H9 (cell line): ENCODE measurements at regions not wholly inside any gene's neighbourhood (a gene's known extent, or its start where the extent isn't known, plus 50 kb on each side); places are given as distances from the start of the nearest gene placed in this dataset.

ENCODE experiments used
- DNase-seq: peaks from one replicate; pipeline ENCODE4 v3.0.0-alpha.2; 2017
- H2AFZ ChIP-seq: one replicate; pipeline ENCODE4 v1.6.1; 2013; ENCODE audit warnings: mild to moderate bottlenecking, low read length, control low read depth, moderate library complexity
- H2AK5ac ChIP-seq: 2 replicates; pipeline ENCODE4 v1.6.1; 2013; ENCODE audit warnings: low read length, control low read depth, mixed read lengths; ENCODE audit not compliant: insufficient read length
- H2BK120ac ChIP-seq: one replicate; pipeline ENCODE4 v1.6.1; 2013; ENCODE audit warnings: low read depth, mild to moderate bottlenecking, low read length, control low read depth, inconsistent platforms; ENCODE audit not compliant: poor library complexity, severe bottlenecking
- H2BK12ac ChIP-seq: 2 replicates; pipeline ENCODE4 v1.6.1; 2013; ENCODE audit warnings: low read length, control low read depth, mixed read lengths, low read depth; ENCODE audit not compliant: insufficient read length
- H2BK15ac ChIP-seq: 2 replicates; pipeline ENCODE4 v1.6.1; 2013; ENCODE audit warnings: low read depth, low read length, control low read depth
- H2BK20ac ChIP-seq: one replicate; pipeline ENCODE4 v1.6.1; 2013; ENCODE audit warnings: low read depth, mild to moderate bottlenecking, low read length, control low read depth, inconsistent platforms; ENCODE audit not compliant: poor library complexity, severe bottlenecking
- H2BK5ac ChIP-seq: 2 replicates; pipeline ENCODE4 v1.6.1; 2013; ENCODE audit warnings: low read length, control low read depth, mixed read lengths; ENCODE audit not compliant: insufficient read length
- H3K14ac ChIP-seq: 2 replicates; pipeline ENCODE4 v1.6.1; 2013; ENCODE audit warnings: low read length, control low read depth; ENCODE audit not compliant: insufficient read depth
- H3K18ac ChIP-seq: 2 replicates; pipeline ENCODE4 v1.6.1; 2013; ENCODE audit warnings: low read depth, mild to moderate bottlenecking, mixed read lengths, low read length, control low read depth; ENCODE audit not compliant: insufficient read length
- H3K23ac ChIP-seq: 2 replicates; pipeline ENCODE4 v1.6.1; 2013; ENCODE audit warnings: low read length, control low read depth, mixed read lengths, low read depth; ENCODE audit not compliant: insufficient read length
- H3K23me2 ChIP-seq: 2 replicates; pipeline ENCODE4 v1.6.1; 2013; ENCODE audit warnings: low read depth, mild to moderate bottlenecking, mixed read lengths, low read length, control low read depth; ENCODE audit not compliant: insufficient read length, poor library complexity, severe bottlenecking
- H3K27ac ChIP-seq: 2 replicates; pipeline ENCODE4 v1.5.1; 2013; ENCODE audit warnings: low read length, control low read depth, mixed read lengths, low read depth; ENCODE audit not compliant: insufficient read length
- H3K27me3 ChIP-seq: 2 replicates; pipeline ENCODE4 v1.6.1; 2013; ENCODE audit warnings: low read length, control low read depth, inconsistent platforms; ENCODE audit not compliant: insufficient read depth
- H3K4ac ChIP-seq: 2 replicates; pipeline ENCODE4 v1.6.1; 2013; ENCODE audit warnings: low read depth, mild to moderate bottlenecking, control low read depth, inconsistent platforms, low read length, moderate library complexity
- H3K4me1 ChIP-seq: 2 replicates; pipeline ENCODE4 v1.6.1; 2013; ENCODE audit warnings: low read length, control low read depth, inconsistent platforms; ENCODE audit not compliant: insufficient read depth
- H3K4me2 ChIP-seq: 2 replicates; pipeline ENCODE4 v1.6.1; 2013; ENCODE audit warnings: low read length, control low read depth, mixed read lengths; ENCODE audit not compliant: insufficient read length, insufficient read depth
- H3K56ac ChIP-seq: 2 replicates; pipeline ENCODE4 v1.6.1; 2013; ENCODE audit warnings: low read depth, mild to moderate bottlenecking, mixed read lengths, low read length, control low read depth; ENCODE audit not compliant: insufficient read length
- H3K79me1 ChIP-seq: 2 replicates; pipeline ENCODE4 v1.6.1; 2013; ENCODE audit warnings: low read depth, mild to moderate bottlenecking, moderate library complexity, low read length, control low read depth, inconsistent platforms; ENCODE audit not compliant: insufficient read depth, poor library complexity, severe bottlenecking
- H3K79me2 ChIP-seq: 2 replicates; pipeline ENCODE4 v1.6.1; 2013; ENCODE audit warnings: low read length, control low read depth, inconsistent platforms; ENCODE audit not compliant: insufficient read depth
- H3K9ac ChIP-seq: 2 replicates; pipeline ENCODE4 v1.6.1; 2013; ENCODE audit warnings: low read length, control low read depth, mixed read lengths; ENCODE audit not compliant: insufficient read length; ENCODE audit errors: extremely low read depth
- H3K9me3 ChIP-seq: one replicate; pipeline ENCODE4 v1.6.1; 2013; ENCODE audit warnings: low read depth, low read length, inconsistent platforms; ENCODE audit not compliant: control insufficient read depth
- H3T11ph ChIP-seq: one replicate; pipeline ENCODE4 v1.6.1; 2013; ENCODE audit warnings: mild to moderate bottlenecking, low read length, control low read depth, inconsistent platforms
- H4K20me1 ChIP-seq: one replicate; pipeline ENCODE4 v1.6.1; 2013; ENCODE audit not compliant: control insufficient read depth, insufficient read length, insufficient read depth
- H4K5ac ChIP-seq: 2 replicates; pipeline ENCODE4 v1.6.1; 2013; ENCODE audit warnings: low read depth, mild to moderate bottlenecking, mixed read lengths, low read length, control low read depth; ENCODE audit not compliant: insufficient read length
- H4K8ac ChIP-seq: replicated peaks from 2 replicates; pipeline ENCODE4 v1.6.1; 2013; ENCODE audit warnings: low read length, control low read depth, mixed read lengths, low read depth; ENCODE audit not compliant: insufficient read length
- H4K91ac ChIP-seq: 2 replicates; pipeline ENCODE4 v1.6.1; 2013; ENCODE audit warnings: low read depth, mild to moderate bottlenecking, moderate library complexity, mixed read lengths, low read length, control low read depth; ENCODE audit not compliant: insufficient read length
- H3K27ac Mint-ChIP-seq, 3 experiments: 2 replicates in 2 of 3; 3 replicates in 1 of 3; pipeline ENCODE4 v1.8.0; 2020 to 2021; ENCODE audit warnings: mixed read lengths in 3 of 3, mild to moderate bottlenecking in 1 of 3, moderate library complexity in 1 of 3
- H3K27me3 Mint-ChIP-seq: 2 replicates; pipeline ENCODE4 v1.8.0; 2021; ENCODE audit warnings: low read depth, mild to moderate bottlenecking, moderate library complexity, mixed read lengths
- H3K36me3 Mint-ChIP-seq, 3 experiments: 2 replicates in 2 of 3; 3 replicates in 1 of 3; pipeline ENCODE4 v1.8.0; 2020 to 2021; ENCODE audit warnings: low read depth in 3 of 3, mixed read lengths in 3 of 3; ENCODE audit not compliant: insufficient read depth in 1 of 3
- H3K4me1 Mint-ChIP-seq, 2 experiments: 2 replicates each; pipeline ENCODE4 v1.8.0; 2020; ENCODE audit warnings: mixed read lengths in 2 of 2
- H3K4me3 Mint-ChIP-seq, 2 experiments: 2 replicates in 1 of 2; 3 replicates in 1 of 2; pipeline ENCODE4 v1.8.0; 2020 to 2021; ENCODE audit warnings: mild to moderate bottlenecking in 2 of 2, mixed read lengths in 2 of 2, moderate library complexity in 1 of 2
- H3K9me3 Mint-ChIP-seq, 2 experiments: 2 replicates in 1 of 2; 3 replicates in 1 of 2; pipeline ENCODE4 v1.8.0; 2020; ENCODE audit warnings: mild to moderate bottlenecking in 2 of 2, mixed read lengths in 2 of 2, moderate library complexity in 1 of 2
- WGBS: extraction: QIAGEN DNeasy Blood & Tissue Kit; methylation state at CpG from one replicate; pipeline ENCODE4 v1.1.7; 2013; ENCODE audit warnings: missing lambda C conversion rate, low lambda C conversion rate, mixed read lengths; ENCODE audit not compliant: insufficient read length; ENCODE audit errors: extremely low coverage; 5-methylcytosine and 5-hydroxymethylcytosine counted together
- TF ChIP-seq, protein P1 (sequence below): fragments of 200-600 bp; sonication (generic); conservative IDR thresholded peaks from 3 replicates; pipeline ENCODE4 v1.8.0; 2021; ENCODE audit warnings: antibody characterized with exemption, mild to moderate bottlenecking

DNA sequence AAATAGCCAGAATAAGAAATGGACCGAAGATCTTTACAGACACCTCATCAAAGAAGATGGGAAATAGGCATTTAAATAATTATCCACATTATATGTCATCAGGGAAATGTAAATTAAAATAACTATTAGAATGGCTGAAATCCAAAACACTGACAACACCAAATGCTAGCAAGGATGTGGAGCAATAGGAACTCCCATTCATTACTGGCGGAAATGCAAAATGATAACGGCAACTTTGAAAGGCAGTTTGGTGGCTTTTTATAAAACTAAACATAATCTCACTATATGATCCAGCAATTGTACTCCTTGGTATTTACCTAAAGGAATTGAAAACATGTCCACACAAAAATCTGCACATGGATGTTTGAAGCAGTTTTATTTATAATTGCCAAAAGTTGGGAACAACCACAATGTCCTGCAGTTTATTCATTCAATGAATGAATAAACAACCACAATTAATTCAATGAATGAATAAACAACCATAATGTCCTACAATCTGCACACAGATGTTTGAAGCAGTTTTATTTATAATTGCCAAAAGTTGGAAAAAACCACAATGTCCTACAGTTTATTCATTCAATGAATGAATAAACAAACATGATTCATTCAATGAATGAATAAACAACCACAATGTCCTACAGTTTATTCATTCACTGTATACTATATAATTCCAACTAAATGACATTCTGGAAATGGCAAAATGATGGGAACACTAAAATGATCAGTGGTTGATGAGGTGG is 117.6 kb upstream of the PCDH18 start:
- no peaks in the 10 kb centered on the region; a peak in 1 of 5 replicates for H3K9me3 Mint-ChIP-seq
- H3K36me3 Mint-ChIP-seq = no peaks in the 10 kb centered on the region
- Histone ChIP-seq H4K20me1 (no peaks in the 10 kb centered on the region), H4K5ac (no peak overlapping the region), H3K9me3 (no peaks in the 10 kb centered on the region), H3K4me1 (no peaks in the 10 kb centered on the region), H2BK12ac (no peak overlapping the region), H3K4ac (no peak overlapping the region), H2AFZ (no peak overlapping the region), H2BK15ac (no peak overlapping the region), H3K56ac (no peak overlapping the region), H3K4me2 (no peak overlapping the region), H3K27ac (no peak overlapping the region), H2BK120ac (no peak overlapping the region), H3K27me3 (no peaks in the 10 kb centered on the region), H2BK5ac (no peak overlapping the region), H3T11ph (no peak overlapping the region), H4K91ac (no peak overlapping the region), H2AK5ac (no peak overlapping the region), H3K23ac (no peak overlapping the region), H3K14ac (no peak overlapping the region), H3K18ac (no peak overlapping the region), H3K79me2 (no peaks in the 10 kb centered on the region), H4K8ac (no peak overlapping the region), H2BK20ac (no peak overlapping the region), H3K79me1 (no peaks in the 10 kb centered on the region), H3K23me2 (no peaks in the 10 kb centered on the region), H3K9ac (no peak overlapping the region)
- no peaks in the 10 kb centered on the region; the same call in 1 of the 2 replicates for H3K27me3 Mint-ChIP-seq
- H3K4me1 Mint-ChIP-seq = no peaks in the 10 kb centered on the region
- no peak overlapping the region for H3K27ac Mint-ChIP-seq
- DNase-seq = no peak
- no peak overlapping the region for H3K4me3 Mint-ChIP-seq
- no CpG with 5 or more reads among the region's 3 CpGs for WGBS
- TF ChIP-seq, protein P1, sequence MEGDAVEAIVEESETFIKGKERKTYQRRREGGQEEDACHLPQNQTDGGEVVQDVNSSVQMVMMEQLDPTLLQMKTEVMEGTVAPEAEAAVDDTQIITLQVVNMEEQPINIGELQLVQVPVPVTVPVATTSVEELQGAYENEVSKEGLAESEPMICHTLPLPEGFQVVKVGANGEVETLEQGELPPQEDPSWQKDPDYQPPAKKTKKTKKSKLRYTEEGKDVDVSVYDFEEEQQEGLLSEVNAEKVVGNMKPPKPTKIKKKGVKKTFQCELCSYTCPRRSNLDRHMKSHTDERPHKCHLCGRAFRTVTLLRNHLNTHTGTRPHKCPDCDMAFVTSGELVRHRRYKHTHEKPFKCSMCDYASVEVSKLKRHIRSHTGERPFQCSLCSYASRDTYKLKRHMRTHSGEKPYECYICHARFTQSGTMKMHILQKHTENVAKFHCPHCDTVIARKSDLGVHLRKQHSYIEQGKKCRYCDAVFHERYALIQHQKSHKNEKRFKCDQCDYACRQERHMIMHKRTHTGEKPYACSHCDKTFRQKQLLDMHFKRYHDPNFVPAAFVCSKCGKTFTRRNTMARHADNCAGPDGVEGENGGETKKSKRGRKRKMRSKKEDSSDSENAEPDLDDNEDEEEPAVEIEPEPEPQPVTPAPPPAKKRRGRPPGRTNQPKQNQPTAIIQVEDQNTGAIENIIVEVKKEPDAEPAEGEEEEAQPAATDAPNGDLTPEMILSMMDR = no peak
